ENCODE measurements at regions not wholly inside any gene's neighbourhood (a gene's known extent, or its start where the extent isn't known, plus 50 kb on each side); places are given as distances from the start of the nearest gene placed in this dataset.

GRCh38 chr9:118401546-118401945, 697.3 kb downstream of the TLR4 start:
- TF ChIP-seq CTCF (conservative IDR thresholded peaks at IDR 0.05; ENCODE audit: low read length) = no peak
- TF ChIP-seq EZH2phosphoT487 (IDR thresholded peaks at IDR 0.05; ENCODE audit: borderline replicate concordance) = no peak
